ENCODE measurements at regions not wholly inside any gene's neighbourhood (a gene's known extent, or its start where the extent isn't known, plus 50 kb on each side); places are given as distances from the start of the nearest gene placed in this dataset.
"Not testable (repeated sequence)": the region's sequence is repeated elsewhere in the genome, so short reads cannot be mapped to it uniquely, and the experiment has no call there.

DNA sequence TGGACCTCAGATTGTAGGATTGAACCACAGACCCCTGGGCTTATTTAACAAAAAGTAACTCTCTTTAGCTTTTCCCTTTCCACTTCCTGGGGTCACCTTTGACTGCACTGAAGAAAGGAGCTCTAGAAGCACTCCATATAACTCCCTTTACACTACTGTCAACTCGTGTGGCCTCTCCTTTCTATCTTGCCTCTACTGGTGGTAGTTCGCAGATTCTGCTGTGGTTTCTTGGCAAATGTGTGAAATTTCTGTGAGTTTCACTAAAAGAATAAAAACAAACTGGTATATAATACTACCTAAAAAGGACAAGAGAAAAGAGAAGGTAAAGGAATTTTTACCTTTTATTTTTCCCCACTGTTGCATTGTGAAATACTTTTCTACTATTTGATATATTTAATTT is 1298.1 kb downstream of the PCDH9 start:
- Histone ChIP-seq H3K79me2 (ENCODE audit: low read length) (no peaks in the 10 kb centered on the region), H4K20me1 (ENCODE audit: insufficient read depth, low read length) (no peaks in the 10 kb centered on the region), H2AFZ (ENCODE audit: low read length) (no peak overlapping the region), H3K4me2 (ENCODE audit: low read depth, low read length) (no peak overlapping the region), H3K9me2 (replicated peaks; ENCODE audit: insufficient read depth, low read length) (no peaks in the 10 kb centered on the region), H3F3A (ENCODE audit: insufficient read depth, low read length) (no peaks in the 10 kb centered on the region), H3K9ac (ENCODE audit: low read length) (no peak overlapping the region), H3K9me3 (replicated peaks; ENCODE audit: insufficient read depth, low read length) (no peaks in the 10 kb centered on the region), H3K27me3 (replicated peaks; ENCODE audit: insufficient read depth, low read length) (no peaks in the 10 kb centered on the region), H3K4me3 (ENCODE audit: low read length) (no peak overlapping the region), H3K27ac (ENCODE audit: low read length) (no peak overlapping the region), H3K4me1 (ENCODE audit: low read length) (no peaks in the 10 kb centered on the region), H3K36me3 (replicated peaks; ENCODE audit: insufficient read depth, low read length) (no peaks in the 10 kb centered on the region)
- TF ChIP-seq EZH2 (optimal IDR thresholded peaks at IDR 0.05; ENCODE audit: low read depth, low read length), result no peak
- no peak for DNase-seq

DNA sequence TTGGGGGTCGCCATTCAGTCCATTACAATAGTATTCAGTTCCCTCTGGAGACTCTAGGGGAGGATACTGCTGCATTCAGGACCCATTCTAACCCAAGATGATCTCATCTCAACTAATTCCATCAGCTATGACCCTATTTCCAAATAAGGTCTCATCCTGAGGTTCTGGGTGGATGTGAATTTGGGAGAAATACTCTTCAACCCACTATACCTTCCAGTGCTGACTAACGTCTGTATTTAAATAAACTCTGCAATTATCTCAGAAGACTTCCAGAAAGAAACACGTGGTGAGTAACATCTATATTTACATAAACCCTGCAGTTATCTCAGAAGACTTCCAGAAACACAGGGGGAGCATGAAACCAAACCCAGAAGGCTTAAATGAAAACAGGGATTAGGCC is 1300.7 kb downstream of the PCDH9 start:
- no peaks in the 10 kb centered on the region for H3F3A ChIP-seq (ENCODE audit: insufficient read depth, low read length)
- no peak overlapping the region for H3K9ac ChIP-seq (ENCODE audit: low read length)
- H3K4me1 ChIP-seq (ENCODE audit: low read length), result no peaks in the 10 kb centered on the region
- H3K4me2 ChIP-seq (ENCODE audit: low read depth, low read length), result no peak overlapping the region
- H3K27ac ChIP-seq (ENCODE audit: low read length), result no peak overlapping the region
- H3K36me3 ChIP-seq (replicated peaks; ENCODE audit: insufficient read depth, low read length), result no peaks in the 10 kb centered on the region
- no peaks in the 10 kb centered on the region for H3K27me3 ChIP-seq (replicated peaks; ENCODE audit: insufficient read depth, low read length)
- H3K4me3 ChIP-seq (ENCODE audit: low read length), result no peak overlapping the region
- no peaks in the 10 kb centered on the region for H3K79me2 ChIP-seq (ENCODE audit: low read length)
- H2AFZ ChIP-seq (ENCODE audit: low read length), result no peak overlapping the region
- TF ChIP-seq EZH2 (optimal IDR thresholded peaks at IDR 0.05; ENCODE audit: low read depth, low read length) (no peak), EZH2phosphoT487 (IDR thresholded peaks at IDR 0.05; ENCODE audit: low read length) (no peak)
- TF ChIP-seq, protein P1, sequence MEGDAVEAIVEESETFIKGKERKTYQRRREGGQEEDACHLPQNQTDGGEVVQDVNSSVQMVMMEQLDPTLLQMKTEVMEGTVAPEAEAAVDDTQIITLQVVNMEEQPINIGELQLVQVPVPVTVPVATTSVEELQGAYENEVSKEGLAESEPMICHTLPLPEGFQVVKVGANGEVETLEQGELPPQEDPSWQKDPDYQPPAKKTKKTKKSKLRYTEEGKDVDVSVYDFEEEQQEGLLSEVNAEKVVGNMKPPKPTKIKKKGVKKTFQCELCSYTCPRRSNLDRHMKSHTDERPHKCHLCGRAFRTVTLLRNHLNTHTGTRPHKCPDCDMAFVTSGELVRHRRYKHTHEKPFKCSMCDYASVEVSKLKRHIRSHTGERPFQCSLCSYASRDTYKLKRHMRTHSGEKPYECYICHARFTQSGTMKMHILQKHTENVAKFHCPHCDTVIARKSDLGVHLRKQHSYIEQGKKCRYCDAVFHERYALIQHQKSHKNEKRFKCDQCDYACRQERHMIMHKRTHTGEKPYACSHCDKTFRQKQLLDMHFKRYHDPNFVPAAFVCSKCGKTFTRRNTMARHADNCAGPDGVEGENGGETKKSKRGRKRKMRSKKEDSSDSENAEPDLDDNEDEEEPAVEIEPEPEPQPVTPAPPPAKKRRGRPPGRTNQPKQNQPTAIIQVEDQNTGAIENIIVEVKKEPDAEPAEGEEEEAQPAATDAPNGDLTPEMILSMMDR (IDR thresholded peaks at IDR 0.05; ENCODE audit: low read length), result no peak
- H3K9me2 ChIP-seq (replicated peaks; ENCODE audit: insufficient read depth, low read length), result no peaks in the 10 kb centered on the region
- no peaks in the 10 kb centered on the region for H4K20me1 ChIP-seq (ENCODE audit: insufficient read depth, low read length)
- DNase-seq, result no peak
- no peaks in the 10 kb centered on the region for H3K9me3 ChIP-seq (replicated peaks; ENCODE audit: insufficient read depth, low read length)

DNA sequence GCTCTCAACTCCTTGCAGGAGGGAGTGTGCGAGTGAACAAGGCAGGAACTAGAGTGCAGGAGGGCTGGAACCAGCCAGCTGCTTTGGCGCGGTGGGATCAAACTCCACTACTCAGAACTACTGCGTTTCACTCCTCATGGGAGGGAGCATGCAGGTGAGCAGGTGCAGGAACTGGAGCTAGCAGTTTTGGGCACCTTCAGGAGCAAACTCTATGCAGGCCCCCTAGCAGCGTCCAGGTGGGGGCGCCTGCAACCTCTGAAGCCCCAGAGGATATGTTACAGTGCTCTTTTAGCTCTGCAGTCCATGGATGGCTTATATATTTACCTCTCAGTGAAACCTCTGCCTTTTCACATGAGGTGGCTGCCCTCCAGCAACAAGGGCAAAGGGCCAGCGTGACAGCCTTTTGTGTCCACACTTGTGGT is 1303.4 kb downstream of the PCDH9 start:
- Histone ChIP-seq H3K9me2 (replicated peaks; ENCODE audit: insufficient read depth, low read length) (no peaks in the 10 kb centered on the region), H2AFZ (ENCODE audit: low read length) (no peak overlapping the region), H3K79me2 (ENCODE audit: low read length) (no peaks in the 10 kb centered on the region), H3K4me2 (ENCODE audit: low read depth, low read length) (no peak overlapping the region), H3K27ac (ENCODE audit: low read length) (no peak overlapping the region), H3K9me3 (replicated peaks; ENCODE audit: insufficient read depth, low read length) (no peaks in the 10 kb centered on the region), H4K20me1 (ENCODE audit: insufficient read depth, low read length) (no peaks in the 10 kb centered on the region), H3F3A (ENCODE audit: insufficient read depth, low read length) (no peaks in the 10 kb centered on the region), H3K9ac (ENCODE audit: low read length) (no peak overlapping the region), H3K4me3 (ENCODE audit: low read length) (no peak overlapping the region), H3K36me3 (replicated peaks; ENCODE audit: insufficient read depth, low read length) (no peaks in the 10 kb centered on the region), H3K27me3 (replicated peaks; ENCODE audit: insufficient read depth, low read length) (no peaks in the 10 kb centered on the region), H3K4me1 (ENCODE audit: low read length) (no peaks in the 10 kb centered on the region)
- TF ChIP-seq EZH2phosphoT487 (IDR thresholded peaks at IDR 0.05; ENCODE audit: low read length) (no peak), EZH2 (optimal IDR thresholded peaks at IDR 0.05; ENCODE audit: low read depth, low read length) (no peak)
- TF ChIP-seq, protein P1 (IDR thresholded peaks at IDR 0.05; ENCODE audit: low read length), result no peak
- no peak for DNase-seq

DNA sequence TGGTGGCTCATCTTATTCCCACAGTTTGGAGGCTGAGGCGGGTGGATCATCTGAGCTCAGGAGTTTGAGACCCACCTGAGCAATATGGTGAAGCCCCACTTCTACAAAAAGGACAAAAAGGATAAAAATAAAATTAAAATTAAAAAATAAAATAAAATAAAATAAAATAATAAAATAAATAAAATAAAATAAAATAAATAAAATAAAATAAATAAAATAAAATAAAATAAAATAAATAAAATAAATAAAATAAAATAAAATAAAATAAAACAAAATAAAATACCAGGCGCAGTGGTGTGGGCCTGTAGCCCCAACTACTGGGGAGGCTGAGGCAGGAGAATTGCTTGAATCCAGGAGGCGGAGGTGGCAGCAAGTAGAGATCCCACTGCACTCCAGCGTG is 1307.3 kb downstream of the PCDH9 start:
- H2AFZ ChIP-seq (ENCODE audit: low read length); H3K79me2 ChIP-seq (ENCODE audit: low read length); H3F3A ChIP-seq (ENCODE audit: insufficient read depth, low read length); H3K9me2 ChIP-seq (replicated peaks; ENCODE audit: insufficient read depth, low read length); H3K4me1 ChIP-seq (ENCODE audit: low read length); H3K27me3 ChIP-seq (replicated peaks; ENCODE audit: insufficient read depth, low read length); H3K36me3 ChIP-seq (replicated peaks; ENCODE audit: insufficient read depth, low read length); DNase-seq; H3K9me3 ChIP-seq (replicated peaks; ENCODE audit: insufficient read depth, low read length); H4K20me1 ChIP-seq (ENCODE audit: insufficient read depth, low read length); H3K9ac ChIP-seq (ENCODE audit: low read length); H3K27ac ChIP-seq (ENCODE audit: low read length); H3K4me2 ChIP-seq (ENCODE audit: low read depth, low read length); H3K4me3 ChIP-seq (ENCODE audit: low read length): not testable (repeated sequence)

Measured in MM.1S (cell line).